Left lung (tissue), 4 donors: ENCODE measurements at regions not wholly inside any gene's neighbourhood (a gene's known extent, or its start where the extent isn't known, plus 50 kb on each side); places are given as distances from the start of the nearest gene placed in this dataset.

Experiments
- ATAC-seq: fragments of 200-7000 bp; cut with Tn5 transposase; one replicate; pipeline ENCODE4 v1.9.1; 2020; ENCODE audit warnings: moderate library complexity
- DNase-seq, 4 donors: peaks; one replicate each; pipeline ENCODE4 v3.0.0-alpha.2; 2013 to 2020
- H3K27ac ChIP-seq, 2 donors: fragments of 200-600 bp; sonication (generic) in 1 of 2; one replicate each; pipeline versions ENCODE4 v1.5.0 to v1.8.0; 2020 to 2021
- H3K27me3 ChIP-seq, 2 donors: fragments of 200-600 bp; sonication (generic) in 1 of 2; one replicate each; pipeline versions ENCODE4 v1.5.0 to v1.8.0; 2020 to 2021
- H3K36me3 ChIP-seq, 2 donors: fragments of 200-600 bp; sonication (generic) in 1 of 2; one replicate each; pipeline versions ENCODE4 v1.5.0 to v1.8.0; 2020 to 2021
- H3K4me1 ChIP-seq, 2 donors: fragments of 200-600 bp; one replicate each; pipeline ENCODE4 v1.8.0; 2021
- H3K4me3 ChIP-seq, 2 donors: fragments of 200-600 bp; sonication (generic) in 1 of 2; one replicate each; pipeline versions ENCODE4 v1.5.0 to v1.8.0; 2020 to 2021; ENCODE audit warnings: mild to moderate bottlenecking in 1 of 2
- H3K9me3 ChIP-seq, 2 donors: fragments of 200-600 bp; sonication (generic) in 1 of 2; one replicate each; pipeline versions ENCODE4 v1.5.0 to v1.8.0; 2020 to 2021
- CTCF ChIP-seq, 2 donors: fragments of 200-600 bp; sonication (generic) in 1 of 2; IDR thresholded peaks; one replicate each; pipeline versions ENCODE4 v1.5.0 to v1.8.0; 2021; ENCODE audit warnings: antibody characterized with exemption in 2 of 2
- intact Hi-C, 2 donors: fragments of 100-400 bp; cut with DNase I; formaldehyde crosslinking; loops; one replicate each; pipeline versions ENCODE4 v1.11.2 to v1.14.2; 2022
- donor health status: DM: no; HTN: yes; CAD: no.
- donor health status: DM: no; HTN: no; CAD: no.

- no peak for TF ChIP-seq CTCF (IDR thresholded peaks at IDR 0.05)
- no peaks in the 10 kb centered on the region for H3K9me3 ChIP-seq
- no peaks in the 10 kb centered on the region for H3K36me3 ChIP-seq
- intact Hi-C loops = no loop called here
- H3K27ac ChIP-seq = no peak overlapping the region
- ATAC-seq (no peak), DNase-seq (no peak)
- H3K4me1 ChIP-seq = peaks cover 0 to 7% of the 10 kb centered on the region in 2 donors
- H3K27me3 ChIP-seq = no peaks in the 10 kb centered on the region
- no peak overlapping the region for H3K4me3 ChIP-seq
Observed at GRCh38 chr13:79884890-79885289, 403.9 kb downstream of the NDFIP2 start.

- H3K27ac ChIP-seq = no peak overlapping the region
- H3K4me1 ChIP-seq = peaks cover 0 to 7% of the 10 kb centered on the region in 2 donors
- intact Hi-C loops = no loop called here
- no peak overlapping the region for H3K4me3 ChIP-seq
- no peaks in the 10 kb centered on the region for H3K9me3 ChIP-seq
- ATAC-seq (no peak), DNase-seq (no peak)
- H3K27me3 ChIP-seq = no peaks in the 10 kb centered on the region
- no peaks in the 10 kb centered on the region for H3K36me3 ChIP-seq
- no peak for TF ChIP-seq CTCF (IDR thresholded peaks at IDR 0.05)
Observed at GRCh38 chr13:79883216-79883615, 402.3 kb downstream of the NDFIP2 start.

GRCh38 chr13:79880818-79881217 lies 399.9 kb downstream of the NDFIP2 start:
- Histone ChIP-seq H3K4me1 (peaks cover 0 to 7% of the 10 kb centered on the region in 2 donors), H3K27ac (peak overlapping the region in 1 of 2 donors; percentile 64), H3K27me3 (no peaks in the 10 kb centered on the region), H3K4me3 (no peak overlapping the region), H3K9me3 (peaks cover 0 to 3% of the 10 kb centered on the region in 2 donors), H3K36me3 (no peaks in the 10 kb centered on the region)
- no peak for ATAC-seq
- peak in 1 of 4 donors; percentile 32 for DNase-seq
- TF ChIP-seq CTCF (IDR thresholded peaks at IDR 0.05) = no peak
- intact Hi-C loops = no loop called here

GRCh38 chr13:79874396-79875360 lies 393.7 kb downstream of the NDFIP2 start:
- intact Hi-C loops = no loop called here
- no peak overlapping the region for H3K27ac ChIP-seq
- no peak for TF ChIP-seq CTCF (IDR thresholded peaks at IDR 0.05)
- no peaks in the 10 kb centered on the region for H3K36me3 ChIP-seq
- H3K4me3 ChIP-seq = no peak overlapping the region
- H3K4me1 ChIP-seq = no peaks in the 10 kb centered on the region
- peaks cover 0 to 3% of the 10 kb centered on the region in 2 donors for H3K9me3 ChIP-seq
- no peak for ATAC-seq
- H3K27me3 ChIP-seq = no peaks in the 10 kb centered on the region
- no peak for DNase-seq

- H3K27me3 ChIP-seq = no peaks in the 10 kb centered on the region
- H3K4me3 ChIP-seq = no peak overlapping the region
- DNase-seq (no peak), ATAC-seq (no peak)
- intact Hi-C loops = no loop called here
- TF ChIP-seq CTCF (IDR thresholded peaks at IDR 0.05) = no peak
- no peak overlapping the region for H3K27ac ChIP-seq
- no peaks in the 10 kb centered on the region for H3K36me3 ChIP-seq
- peaks cover 0 to under 1% of the 10 kb centered on the region in 2 donors for H3K9me3 ChIP-seq
- H3K4me1 ChIP-seq = peaks cover 0 to 7% of the 10 kb centered on the region in 2 donors
Observed at GRCh38 chr13:79871594-79871993, 390.6 kb downstream of the NDFIP2 start.
